ENCODE measurements at regions not wholly inside any gene's neighbourhood (a gene's known extent, or its start where the extent isn't known, plus 50 kb on each side); places are given as distances from the start of the nearest gene placed in this dataset.

DNA sequence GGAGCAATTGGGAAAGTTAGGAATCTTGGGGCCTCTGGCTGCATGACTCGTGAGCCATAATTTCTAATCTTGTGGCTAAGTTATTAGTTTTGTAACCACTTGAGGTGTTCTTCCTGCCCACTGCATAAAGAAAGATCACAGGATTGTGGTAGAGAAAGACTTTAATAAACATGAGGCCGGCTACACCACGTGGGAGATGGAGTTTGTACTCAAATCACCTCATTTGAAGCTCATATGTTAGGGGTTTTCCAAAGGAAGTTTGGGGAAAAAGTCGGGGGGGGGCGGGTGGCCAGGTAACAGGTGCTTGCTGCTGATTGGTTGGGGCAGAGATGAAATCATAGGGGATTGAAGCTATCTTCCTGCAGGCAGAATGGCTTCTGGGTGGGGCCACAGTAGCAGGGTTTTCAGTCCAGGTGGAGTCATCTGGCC, 287.8 kb downstream of the ZNF674 start:
- no peak overlapping the region for H3K4ac ChIP-seq (ENCODE audit: low read depth, low read length)
- no peak for DNase-seq
- no peak overlapping the region for H3K27ac ChIP-seq (ENCODE audit: insufficient read length, low read depth, low read length)
- no peaks in the 10 kb centered on the region for H3K79me2 ChIP-seq (ENCODE audit: insufficient read depth, low read length)
- H2AFZ ChIP-seq (ENCODE audit: low read length): no peak overlapping the region
- no peak overlapping the region for H3K9ac ChIP-seq (ENCODE audit: extremely low read depth, insufficient read length, low read length)
- H2BK15ac ChIP-seq (ENCODE audit: low read depth, low read length): no peak overlapping the region
- H2BK120ac ChIP-seq (ENCODE audit: low read depth, low read length, poor library complexity, severe bottlenecking): no peak overlapping the region
- no peak overlapping the region for H3K27ac Mint-ChIP-seq
- H3K9me3 ChIP-seq (ENCODE audit: control insufficient read depth, low read depth, low read length): no peaks in the 10 kb centered on the region
- H3K4me1 Mint-ChIP-seq: peaks cover 16 to 18% of the 10 kb centered on the region in 2 experiments
- H3K36me3 Mint-ChIP-seq (ENCODE audit: insufficient read depth in 1 of 3, low read depth in 3 of 3): peaks cover 0 to 4% (median 0%) of the 10 kb centered on the region in 3 experiments; a peak in 4 of 7 replicates
- no peak overlapping the region for H2BK12ac ChIP-seq (ENCODE audit: insufficient read length, low read depth, low read length)
- H3K4me3 Mint-ChIP-seq: no peak overlapping the region
- H3K14ac ChIP-seq (ENCODE audit: insufficient read depth, low read length): no peak overlapping the region
- H3K79me1 ChIP-seq (ENCODE audit: insufficient read depth, low read depth, low read length, poor library complexity, severe bottlenecking): no peaks in the 10 kb centered on the region
- peaks cover 2% of the 10 kb centered on the region; the same call in 1 of the 2 replicates for H3K27me3 ChIP-seq (ENCODE audit: insufficient read depth, low read length)
- H4K8ac ChIP-seq (replicated peaks; ENCODE audit: insufficient read length, low read depth, low read length): no peak overlapping the region
- H2BK5ac ChIP-seq (ENCODE audit: insufficient read length, low read length): no peak overlapping the region
- H3K4me2 ChIP-seq (ENCODE audit: insufficient read depth, insufficient read length, low read length): no peak overlapping the region
- no peaks in the 10 kb centered on the region for H3K27me3 Mint-ChIP-seq (ENCODE audit: low read depth)
- H2BK20ac ChIP-seq (ENCODE audit: low read depth, low read length, poor library complexity, severe bottlenecking): no peak overlapping the region
- H3K56ac ChIP-seq (ENCODE audit: insufficient read length, low read depth, low read length): no peak overlapping the region
- peaks cover 66 to 72% of the 10 kb centered on the region in 2 experiments for H3K9me3 Mint-ChIP-seq
- no peak overlapping the region for H4K5ac ChIP-seq (ENCODE audit: insufficient read length, low read depth, low read length)
- H3K4me1 ChIP-seq (ENCODE audit: insufficient read depth, low read length): no peaks in the 10 kb centered on the region
- no peak overlapping the region for H4K91ac ChIP-seq (ENCODE audit: insufficient read length, low read depth, low read length)
- no peaks in the 10 kb centered on the region for H4K20me1 ChIP-seq (ENCODE audit: control insufficient read depth, insufficient read depth, insufficient read length)
- no peak overlapping the region for H3K23ac ChIP-seq (ENCODE audit: insufficient read length, low read depth, low read length)
- H2AK5ac ChIP-seq (ENCODE audit: insufficient read length, low read length): no peak overlapping the region
- H3K18ac ChIP-seq (ENCODE audit: insufficient read length, low read depth, low read length): no peak overlapping the region
- TF ChIP-seq, protein P1, sequence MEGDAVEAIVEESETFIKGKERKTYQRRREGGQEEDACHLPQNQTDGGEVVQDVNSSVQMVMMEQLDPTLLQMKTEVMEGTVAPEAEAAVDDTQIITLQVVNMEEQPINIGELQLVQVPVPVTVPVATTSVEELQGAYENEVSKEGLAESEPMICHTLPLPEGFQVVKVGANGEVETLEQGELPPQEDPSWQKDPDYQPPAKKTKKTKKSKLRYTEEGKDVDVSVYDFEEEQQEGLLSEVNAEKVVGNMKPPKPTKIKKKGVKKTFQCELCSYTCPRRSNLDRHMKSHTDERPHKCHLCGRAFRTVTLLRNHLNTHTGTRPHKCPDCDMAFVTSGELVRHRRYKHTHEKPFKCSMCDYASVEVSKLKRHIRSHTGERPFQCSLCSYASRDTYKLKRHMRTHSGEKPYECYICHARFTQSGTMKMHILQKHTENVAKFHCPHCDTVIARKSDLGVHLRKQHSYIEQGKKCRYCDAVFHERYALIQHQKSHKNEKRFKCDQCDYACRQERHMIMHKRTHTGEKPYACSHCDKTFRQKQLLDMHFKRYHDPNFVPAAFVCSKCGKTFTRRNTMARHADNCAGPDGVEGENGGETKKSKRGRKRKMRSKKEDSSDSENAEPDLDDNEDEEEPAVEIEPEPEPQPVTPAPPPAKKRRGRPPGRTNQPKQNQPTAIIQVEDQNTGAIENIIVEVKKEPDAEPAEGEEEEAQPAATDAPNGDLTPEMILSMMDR (conservative IDR thresholded peaks at IDR 0.05): no peak
- no CpG with 5 or more reads among the region's 5 CpGs for WGBS (ENCODE audit: extremely low coverage, insufficient read length, low lambda C conversion rate)
- H3T11ph ChIP-seq (ENCODE audit: low read length): no peak overlapping the region
- no peaks in the 10 kb centered on the region for H3K23me2 ChIP-seq (ENCODE audit: insufficient read length, low read depth, low read length, poor library complexity, severe bottlenecking)
